ENCODE measurements at regions not wholly inside any gene's neighbourhood (a gene's known extent, or its start where the extent isn't known, plus 50 kb on each side); places are given as distances from the start of the nearest gene placed in this dataset.

DNA sequence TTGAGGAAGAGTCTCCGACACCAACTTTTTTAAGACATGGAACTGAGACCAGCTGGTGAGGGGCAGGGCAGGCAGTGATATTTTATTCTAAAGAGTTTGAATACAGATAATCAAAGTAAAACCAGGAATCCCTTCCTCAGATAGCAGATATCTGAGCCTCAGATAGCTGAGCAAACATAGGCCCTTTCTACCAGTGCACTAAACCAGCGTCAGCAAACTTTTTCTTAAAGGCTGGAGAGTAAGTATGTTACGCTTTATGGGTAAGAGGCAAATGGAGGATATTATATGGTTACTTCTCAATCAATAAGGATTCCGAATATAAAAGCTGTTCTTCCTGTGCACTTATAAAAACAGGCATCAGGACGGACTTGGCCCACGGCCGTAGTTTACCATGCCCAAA is 73.9 kb downstream of the WNT5A start:
- TF ChIP-seq CTCF (IDR thresholded peaks at IDR 0.05; ENCODE audit: borderline replicate concordance, control extremely low read depth, extremely low read depth, insufficient read depth, missing control alignments) = no peak
- DNase-seq (ENCODE audit: low spot score) = no peak
- in situ Hi-C loops (cut with MboI; ENCODE audit: low sequenced_read_pairs, unreplicated experiment) = no loop called here

GRCh38 chr3:55412545-55412944 is 74.6 kb downstream of the WNT5A start:
- TF ChIP-seq CTCF (IDR thresholded peaks at IDR 0.05; ENCODE audit: borderline replicate concordance, control extremely low read depth, extremely low read depth, insufficient read depth, missing control alignments) = no peak
- in situ Hi-C loops (cut with MboI; ENCODE audit: low sequenced_read_pairs, unreplicated experiment) = no loop called here
- DNase-seq (ENCODE audit: low spot score) = no peak

DNA sequence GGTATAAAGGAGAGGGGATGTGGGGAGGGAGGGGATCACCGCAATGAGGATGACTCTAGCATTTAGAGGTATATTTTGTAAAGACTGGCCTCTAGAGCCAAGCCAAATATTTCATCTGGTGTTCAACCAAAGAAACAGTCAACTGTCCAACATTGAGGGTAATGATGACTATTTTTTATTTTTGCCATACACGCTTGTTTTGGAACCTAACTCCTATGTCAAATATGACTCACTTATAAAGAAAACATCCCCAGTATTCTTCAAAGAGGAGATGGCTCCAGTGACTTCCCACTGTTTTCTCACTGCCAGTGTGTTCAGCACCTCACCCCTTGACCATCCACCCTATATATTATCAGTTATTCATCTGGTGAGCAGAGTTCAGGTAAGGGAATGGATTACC is 77.3 kb downstream of the WNT5A start:
- in situ Hi-C loops (cut with MboI; ENCODE audit: low sequenced_read_pairs, unreplicated experiment) = no loop called here
- no peak for DNase-seq (ENCODE audit: low spot score)
- no peak for TF ChIP-seq CTCF (IDR thresholded peaks at IDR 0.05; ENCODE audit: borderline replicate concordance, control extremely low read depth, extremely low read depth, insufficient read depth, missing control alignments)

DNA sequence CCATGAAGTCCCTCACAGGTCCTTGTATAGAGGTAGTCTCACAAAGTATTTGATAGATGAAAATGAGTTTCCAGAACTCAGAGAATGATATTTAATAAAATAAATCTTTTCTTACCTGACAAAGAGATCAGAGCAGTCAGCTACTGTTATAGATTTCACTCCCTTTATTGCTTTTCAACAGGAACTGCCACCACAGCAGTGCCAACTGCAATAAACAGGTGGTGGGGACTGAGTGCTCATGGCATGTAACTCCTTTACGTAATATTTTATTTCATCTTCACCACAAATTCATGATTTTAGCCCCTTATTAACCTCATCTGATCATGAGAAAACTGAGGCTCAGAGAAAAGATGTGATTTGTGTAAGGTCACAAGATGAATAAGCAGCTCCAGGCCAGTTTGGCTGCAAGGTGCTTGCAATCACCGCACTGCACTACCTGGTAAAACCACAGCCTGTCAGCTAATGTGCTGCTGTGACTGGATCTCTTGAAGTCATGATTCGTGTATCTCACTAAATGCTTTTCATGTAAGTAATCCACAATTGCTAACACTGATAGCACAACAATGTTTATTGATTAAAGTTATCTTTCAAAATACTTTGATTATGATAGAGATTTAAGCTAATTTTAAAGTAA is 78.8 kb downstream of the WNT5A start:
- no peak for TF ChIP-seq CTCF (IDR thresholded peaks at IDR 0.05; ENCODE audit: borderline replicate concordance, control extremely low read depth, extremely low read depth, insufficient read depth, missing control alignments)
- no peak for DNase-seq (ENCODE audit: low spot score)
- in situ Hi-C loops (cut with MboI; ENCODE audit: low sequenced_read_pairs, unreplicated experiment) = no loop called here

DNA sequence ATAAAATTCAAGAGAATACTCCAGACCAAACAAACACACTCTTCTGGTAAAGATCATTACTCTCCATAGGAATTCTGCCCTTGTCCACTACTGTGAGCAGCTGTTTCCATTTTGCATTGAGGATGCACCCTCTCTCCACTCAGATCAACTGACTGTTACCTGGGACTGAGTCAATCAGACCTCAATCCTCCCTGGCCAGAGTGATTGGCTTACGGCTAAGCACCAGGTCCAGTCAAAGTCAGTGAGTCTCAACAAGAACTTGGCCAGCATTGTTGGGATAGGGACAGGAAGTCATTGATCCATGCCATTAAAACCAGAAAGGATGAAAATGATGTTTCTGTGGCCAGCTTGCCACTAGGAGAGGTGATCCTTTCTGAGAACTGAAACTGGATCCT is 79.7 kb downstream of the WNT5A start:
- in situ Hi-C loops (cut with MboI; ENCODE audit: low sequenced_read_pairs, unreplicated experiment) = no loop called here
- DNase-seq (ENCODE audit: low spot score) = no peak
- TF ChIP-seq CTCF (IDR thresholded peaks at IDR 0.05; ENCODE audit: borderline replicate concordance, control extremely low read depth, extremely low read depth, insufficient read depth, missing control alignments) = no peak

DNA sequence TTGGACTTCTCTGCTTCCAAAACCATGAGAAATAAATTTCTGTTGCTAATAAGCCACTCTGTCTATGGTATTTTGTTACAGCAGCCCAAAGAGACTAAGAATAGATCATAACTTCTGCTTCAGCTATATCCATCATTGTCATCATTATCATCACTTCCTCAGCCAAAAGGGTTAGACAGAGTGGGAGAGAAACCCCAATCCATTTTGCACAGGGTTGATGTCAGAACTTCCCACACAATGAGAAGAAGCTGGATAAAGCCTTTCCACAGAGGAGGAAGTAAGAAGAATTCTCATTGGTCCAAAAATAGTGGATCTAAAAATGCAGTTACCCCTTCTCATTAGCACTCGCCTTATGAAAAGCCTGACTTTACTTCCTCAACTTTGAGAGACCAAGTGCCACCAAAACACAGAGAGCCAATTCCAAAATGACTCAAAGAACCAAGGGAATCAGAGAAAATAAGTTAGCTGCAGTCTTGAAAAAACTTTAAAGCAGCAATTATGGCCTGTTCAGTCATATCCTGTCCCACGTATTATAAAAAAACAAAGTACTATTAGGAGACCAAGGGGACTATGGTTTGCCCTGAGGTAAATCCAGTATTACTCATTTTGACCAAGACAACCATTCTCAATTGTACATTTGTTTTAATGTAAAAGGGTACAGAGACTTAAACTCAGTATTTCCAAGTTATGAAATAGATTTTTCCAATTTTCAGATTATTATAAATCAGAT is 80.2 kb downstream of the WNT5A start:
- no peak for TF ChIP-seq CTCF (IDR thresholded peaks at IDR 0.05; ENCODE audit: borderline replicate concordance, control extremely low read depth, extremely low read depth, insufficient read depth, missing control alignments)
- no peak for DNase-seq (ENCODE audit: low spot score)
- in situ Hi-C loops (cut with MboI; ENCODE audit: low sequenced_read_pairs, unreplicated experiment) = no loop called here

Data from GM13976 (cell line).